HG03103 (cell line): ENCODE measurements at regions not wholly inside any gene's neighbourhood (a gene's known extent, or its start where the extent isn't known, plus 50 kb on each side); places are given as distances from the start of the nearest gene placed in this dataset.
"Not testable (repeated sequence)": the region's sequence is repeated elsewhere in the genome, so short reads cannot be mapped to it uniquely, and the experiment has no call there.

Experiments used
- ATAC-seq: cut with Tn5 transposase; IDR thresholded peaks from one replicate; pipeline ENCODE4 v1.9.1; 2021; ENCODE audit warnings: low read depth; ENCODE audit not compliant: unreplicated experiment

- ATAC-seq = no peak
These were observed 277.0 kb upstream of the INTU start for GRCh38 chr4:127355743-127356142.

DNA sequence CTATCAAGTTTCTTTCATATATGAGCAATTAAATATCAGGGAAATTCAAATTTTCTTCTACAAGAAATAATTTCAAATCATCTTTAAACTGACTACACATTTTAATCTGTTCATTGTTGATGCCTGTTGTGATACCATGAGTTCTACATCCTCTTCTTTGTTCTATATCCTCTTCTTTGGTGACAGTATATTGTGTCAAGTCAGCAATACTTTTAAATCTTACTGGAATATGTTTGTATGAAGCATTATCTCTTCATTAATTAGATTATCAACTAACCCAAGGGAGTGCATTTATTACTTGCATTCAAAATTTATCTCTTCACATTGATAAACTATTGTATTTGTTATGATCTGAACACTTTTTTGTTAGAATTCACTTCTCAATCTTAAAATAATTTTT is 275.0 kb upstream of the INTU start:
- no peak for ATAC-seq

GRCh38 chr4:127362686-127363085 is 270.1 kb upstream of the INTU start:
- no peak for ATAC-seq

DNA sequence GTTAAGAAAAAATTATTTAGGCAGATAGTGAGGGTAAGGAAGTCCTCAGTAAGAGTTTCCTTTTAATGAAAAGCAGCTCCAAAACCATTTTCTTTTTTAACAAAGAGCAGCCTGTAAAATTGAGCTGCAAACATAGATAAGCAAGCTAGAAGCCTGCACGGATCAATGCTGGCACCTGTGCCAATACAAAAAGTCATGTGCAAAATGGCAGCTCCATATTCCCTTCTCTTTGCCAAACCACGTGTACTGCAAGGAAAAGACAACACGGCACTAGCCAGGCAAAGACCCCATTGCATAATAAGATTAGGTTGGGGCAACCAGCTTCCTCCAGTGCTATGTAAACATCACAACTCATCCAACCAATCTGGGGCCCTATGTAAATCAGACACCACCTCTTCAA is 268.4 kb upstream of the INTU start:
- no peak for ATAC-seq

DNA sequence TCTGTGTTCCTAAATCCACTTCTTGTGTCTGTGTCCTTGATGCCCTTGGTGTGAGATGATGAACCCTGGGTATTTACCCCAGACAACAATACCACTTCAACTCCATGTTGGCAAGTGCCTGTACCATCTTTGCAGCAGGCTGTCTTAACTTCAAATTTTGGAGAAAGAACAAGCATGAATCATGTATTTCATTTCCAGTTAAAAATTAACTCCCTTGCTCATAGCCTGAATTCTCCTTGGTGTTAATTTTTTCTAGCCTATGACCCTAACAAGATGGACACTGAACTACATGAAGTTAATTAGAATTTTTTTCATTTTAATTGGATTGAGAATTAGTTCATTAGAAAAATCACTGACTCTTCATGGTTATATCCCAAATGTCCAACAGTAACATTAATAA is 267.8 kb upstream of the INTU start:
- no peak for ATAC-seq

GRCh38 chr4:127370604-127371003 is 262.2 kb upstream of the INTU start:
- ATAC-seq = no peak

DNA sequence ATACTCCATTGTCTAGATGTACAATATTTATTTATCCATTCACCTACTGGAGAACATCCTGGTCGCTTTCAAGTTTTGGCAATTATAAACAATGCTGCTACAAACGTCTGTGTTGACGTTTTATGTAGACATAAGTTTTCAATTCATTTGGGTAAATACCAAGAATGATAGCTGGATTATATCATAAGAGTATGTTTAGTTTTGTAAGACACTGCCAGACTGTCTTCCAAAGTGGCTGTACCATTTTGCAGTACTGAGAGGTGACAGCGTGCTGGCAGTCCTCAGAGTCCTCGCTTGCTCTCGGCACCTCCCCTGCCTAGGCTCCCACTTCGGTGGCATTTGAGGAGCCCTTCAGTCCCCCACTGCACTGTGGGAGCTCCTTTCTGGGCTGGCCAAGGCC is 253.3 kb upstream of the INTU start:
- no peak for ATAC-seq

DNA sequence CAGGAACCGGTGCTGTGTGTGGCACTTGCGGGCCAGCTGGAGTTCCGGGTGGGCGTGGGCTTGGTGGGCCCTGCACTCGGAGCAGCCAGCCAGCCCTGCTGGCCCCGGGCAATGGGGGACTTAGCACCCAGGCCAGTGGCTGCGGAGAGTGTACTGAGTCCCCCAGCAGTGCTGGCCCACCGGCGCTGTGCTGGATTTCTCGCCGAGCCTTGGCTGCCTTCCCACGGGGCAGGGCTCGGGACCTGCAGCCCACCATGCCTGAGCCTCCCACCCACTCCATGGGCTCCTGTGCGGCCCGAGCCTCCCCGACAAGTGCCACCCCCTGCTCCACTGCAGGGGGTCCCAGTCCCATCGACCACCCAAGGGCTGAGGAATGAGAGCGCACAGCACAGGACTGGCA is 252.8 kb upstream of the INTU start:
- not testable (repeated sequence) for ATAC-seq

GRCh38 chr4:127383666-127384065 is 249.1 kb upstream of the INTU start:
- ATAC-seq = no peak

GRCh38 chr4:127394516-127394915 is 238.2 kb upstream of the INTU start:
- no peak for ATAC-seq

DNA sequence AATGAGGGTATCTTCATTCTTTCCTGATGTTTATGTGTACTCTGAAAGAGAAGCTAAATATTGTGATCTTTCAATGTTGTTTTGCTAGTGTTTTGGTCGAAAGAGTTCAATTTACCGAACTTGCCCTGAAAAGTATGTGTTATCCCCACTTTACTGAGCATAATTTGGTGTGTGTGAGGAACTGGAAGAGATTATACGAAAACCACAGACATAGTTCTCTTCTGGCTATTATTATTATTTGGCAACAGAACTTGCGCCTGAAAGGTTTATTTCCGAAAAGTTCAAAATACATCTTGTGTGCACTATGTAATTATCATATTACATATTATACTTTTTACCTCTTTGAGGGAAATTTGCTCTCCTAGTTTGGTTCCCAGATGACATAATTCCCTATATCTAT is 232.5 kb upstream of the INTU start:
- no peak for ATAC-seq

GRCh38 chr4:127400731-127401346 is 231.9 kb upstream of the INTU start:
- ATAC-seq = peak; percentile 92

DNA sequence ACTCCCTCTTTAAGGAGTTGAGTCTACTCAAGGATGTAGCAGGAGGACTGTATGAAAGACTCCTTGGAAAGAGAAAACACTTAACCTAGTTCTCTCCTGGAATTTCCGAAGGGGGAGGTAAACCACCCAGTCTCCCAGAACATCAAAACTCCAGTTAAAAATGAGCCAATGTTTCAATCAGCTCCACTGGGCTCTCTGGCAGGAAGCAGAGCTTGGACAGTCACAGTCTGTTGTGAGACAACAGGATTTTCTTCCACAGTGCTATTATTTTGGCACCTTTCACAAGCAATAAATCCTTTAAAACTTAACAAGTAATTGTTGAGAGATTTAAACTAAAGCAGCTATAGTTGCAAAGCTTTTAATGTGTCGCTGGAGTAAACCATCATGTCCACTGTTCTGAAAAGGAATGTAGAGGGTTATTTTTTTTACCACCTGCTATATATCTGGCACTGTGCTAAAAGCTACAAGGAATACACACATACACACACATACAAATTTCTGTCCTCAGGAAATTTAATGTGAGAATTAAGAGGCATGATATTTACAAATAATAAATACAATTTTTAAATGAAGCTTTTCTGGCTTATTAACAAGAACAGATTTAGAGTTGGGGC is 229.2 kb upstream of the INTU start:
- no peak for ATAC-seq

DNA sequence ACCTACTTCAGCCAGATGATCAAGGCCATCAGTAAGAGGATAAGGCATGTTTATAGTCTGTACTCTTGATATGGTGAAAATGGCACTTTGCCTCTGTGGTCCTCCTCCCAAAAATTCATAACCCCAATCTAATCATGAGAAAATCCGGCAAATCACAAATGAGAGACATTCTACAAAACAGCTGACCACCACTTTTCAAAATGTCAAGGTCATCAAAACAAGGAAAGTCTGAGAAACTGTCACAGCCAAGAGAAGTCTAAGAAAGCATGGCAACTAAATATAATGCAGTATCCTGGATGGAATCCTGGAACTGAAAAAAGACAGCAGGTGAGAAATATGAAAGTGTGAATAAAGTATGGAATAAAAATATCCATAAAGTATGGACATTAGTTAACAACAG is 226.6 kb upstream of the INTU start:
- ATAC-seq = no peak

DNA sequence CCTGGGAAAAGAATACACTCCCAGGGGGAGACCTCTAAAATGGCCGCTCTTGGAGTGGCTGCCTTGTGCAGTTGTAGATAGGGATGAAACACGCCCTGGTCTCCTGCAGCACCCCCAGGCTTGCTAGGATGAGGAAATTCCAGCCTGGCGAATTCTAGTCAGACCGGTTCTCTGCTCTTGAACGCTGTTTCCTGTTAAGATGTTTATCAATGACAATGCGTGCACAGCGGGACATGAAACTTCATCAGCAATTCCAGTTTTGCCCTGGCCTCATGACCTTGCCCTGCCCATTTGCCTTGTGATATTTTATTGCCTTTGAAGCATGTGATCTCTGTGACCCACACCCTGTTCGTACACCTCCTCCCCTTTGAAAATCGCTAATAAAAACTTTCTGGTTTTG is 225.2 kb upstream of the INTU start:
- not testable (repeated sequence) for ATAC-seq

DNA sequence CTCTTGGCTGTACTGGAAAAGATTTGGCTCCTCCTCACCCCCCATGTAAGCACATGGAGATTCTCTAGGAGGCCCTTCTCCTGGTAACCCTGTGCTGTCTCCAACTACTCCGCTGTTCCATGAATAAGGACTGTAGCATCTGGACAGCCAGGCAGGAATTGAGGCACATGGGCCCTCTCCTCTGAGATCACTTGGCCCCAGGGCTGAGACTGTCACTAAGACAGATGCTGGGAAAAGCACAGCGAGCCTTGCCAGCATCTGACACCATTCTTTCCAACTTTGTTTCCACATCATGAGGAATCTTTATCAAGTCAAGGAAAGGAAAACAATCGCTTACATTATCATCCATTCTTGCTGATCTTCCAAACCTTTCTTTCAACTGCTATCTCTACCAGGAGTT is 222.6 kb upstream of the INTU start:
- no peak for ATAC-seq

DNA sequence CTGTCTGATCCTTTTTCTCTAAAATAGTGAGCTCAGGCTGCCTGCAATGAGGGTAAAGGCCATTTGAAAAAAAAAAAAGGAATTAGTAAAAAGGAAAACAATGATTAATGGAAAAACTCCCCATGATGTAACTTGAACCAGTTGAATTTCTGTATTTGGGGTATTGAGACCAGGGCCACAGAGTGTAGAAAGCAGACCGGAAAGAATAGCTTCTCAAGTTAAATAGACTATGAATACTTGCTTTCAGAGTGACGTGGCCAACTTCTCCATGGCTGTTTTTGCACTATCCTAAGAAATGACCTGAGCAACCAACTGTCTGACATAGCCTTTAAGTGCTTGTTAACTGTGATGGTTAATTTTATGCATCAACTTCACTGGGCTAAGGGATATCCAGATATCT is 222.1 kb upstream of the INTU start:
- ATAC-seq = no peak

DNA sequence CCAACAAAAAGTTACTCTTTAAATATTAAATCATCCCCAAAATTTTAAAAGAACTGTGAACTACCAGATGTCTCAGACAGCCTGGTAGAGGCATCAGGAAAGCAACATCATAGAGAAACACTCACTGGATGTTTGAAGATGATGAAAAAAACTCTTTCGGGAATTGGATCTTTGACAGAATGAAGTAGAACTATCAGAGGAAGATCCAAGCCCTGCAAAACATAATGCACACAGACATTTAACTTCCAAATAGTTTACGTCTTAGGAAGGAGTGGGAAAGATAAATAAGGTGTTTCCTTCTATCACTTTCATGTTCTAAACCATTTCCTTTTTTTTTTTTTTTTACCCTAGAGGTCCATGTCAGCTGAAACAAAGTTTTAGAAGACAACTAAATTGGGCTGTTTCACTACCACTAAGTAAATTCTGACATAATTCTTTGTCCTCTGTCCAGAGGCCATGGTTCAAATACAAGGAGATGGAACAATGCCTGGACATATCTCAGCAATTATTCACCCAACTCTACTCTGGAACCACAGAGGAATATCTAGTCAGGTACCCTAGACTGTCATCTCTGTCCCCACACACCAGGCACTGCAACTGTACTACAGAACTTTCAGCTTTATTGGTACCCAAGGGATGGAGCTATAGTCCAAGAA is 217.7 kb upstream of the INTU start:
- ATAC-seq = no peak

- no peak for ATAC-seq
These were observed 216.6 kb upstream of the INTU start for GRCh38 chr4:127416115-127416514.

- no peak for ATAC-seq
These were observed 214.7 kb upstream of the INTU start for GRCh38 chr4:127417885-127418535.

DNA sequence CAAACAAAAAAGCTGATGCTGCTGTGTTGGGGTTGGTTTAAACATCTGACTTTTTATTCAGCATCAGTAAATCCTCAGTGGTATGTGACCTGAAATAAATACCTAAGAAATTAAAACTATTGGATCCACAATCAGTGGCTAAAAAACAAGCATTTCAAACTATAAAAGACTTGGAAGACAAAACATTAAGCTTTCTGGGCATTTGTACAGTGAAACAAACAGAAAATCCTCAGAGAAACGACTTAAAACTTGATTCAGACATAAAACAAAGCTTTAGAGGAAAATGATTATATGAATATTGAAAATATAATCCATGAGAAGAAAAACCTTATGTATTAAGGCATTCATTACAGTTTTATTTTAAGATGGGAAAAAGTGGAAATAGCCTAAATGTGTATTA is 213.3 kb upstream of the INTU start:
- no peak for ATAC-seq

DNA sequence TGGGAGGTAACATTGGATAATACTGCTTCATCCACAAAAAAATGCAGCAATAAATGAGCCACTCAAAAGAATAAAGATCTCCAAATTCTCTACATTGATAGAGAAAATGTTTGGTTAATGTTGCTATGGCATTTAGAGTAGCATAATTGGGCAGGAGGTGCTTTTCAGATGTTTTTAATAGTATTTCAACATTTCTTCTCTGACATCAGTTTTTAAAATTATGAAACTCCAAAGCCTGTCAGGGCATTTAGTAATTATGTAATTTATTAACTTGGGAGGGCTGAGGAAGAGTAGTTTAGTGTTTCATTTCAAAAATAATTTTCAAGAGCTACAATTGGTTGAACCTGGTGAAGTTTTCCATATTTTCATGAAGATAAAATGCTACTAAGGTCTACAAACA is 211.3 kb upstream of the INTU start:
- ATAC-seq = no peak
